Stomach (tissue), 4 donors: ENCODE measurements at regions not wholly inside any gene's neighbourhood (a gene's known extent, or its start where the extent isn't known, plus 50 kb on each side); places are given as distances from the start of the nearest gene placed in this dataset.

Experiments
- CTCF ChIP-seq, 7 experiments: fragments of 450-650 bp in 4 of 7; fragments of 200-600 bp in 3 of 7; sonication (generic) in 3 of 7; IDR thresholded peaks; one replicate each; pipeline ENCODE4 v1.5.1; 2016 to 2019; ENCODE audit warnings: antibody characterized with exemption in 7 of 7, control low read depth in 2 of 7, mild to moderate bottlenecking in 1 of 7
- EP300 ChIP-seq: sonication (generic); formaldehyde crosslinking; IDR thresholded peaks from one replicate; pipeline ENCODE4 v1.6.1; 2017; ENCODE audit warnings: antibody characterized with exemption
- POLR2A ChIP-seq, 4 donors: fragments of 450-650 bp; IDR thresholded peaks; one replicate each; pipeline ENCODE4 v1.6.1; 2016; ENCODE audit warnings: antibody characterized with exemption in 4 of 4, control low read depth in 2 of 4, mild to moderate bottlenecking in 1 of 4, moderate library complexity in 1 of 4

GRCh38 chr16:27679899-27680298 is 130.0 kb downstream of the KATNIP start:
- TF ChIP-seq CTCF (IDR thresholded peaks at IDR 0.05) (no peak), EP300 (no peak), POLR2A (IDR thresholded peaks at IDR 0.05) (no peak)
